ENCODE measurements at regions not wholly inside any gene's neighbourhood (a gene's known extent, or its start where the extent isn't known, plus 50 kb on each side); places are given as distances from the start of the nearest gene placed in this dataset.

- POLR2A ChIA-PET, result no interaction called here
- H3K4me3 ChIP-seq (ENCODE audit: low read depth, low read length), result no peak overlapping the region
- CTCF ChIA-PET, result no interaction called here
- TF ChIP-seq SP2 (tag by site-specific recombination; IDR thresholded peaks at IDR 0.05), result no peak
- TF ChIP-seq ZBTB6 (tag by site-specific recombination; IDR thresholded peaks at IDR 0.05), result no peak
- no peak for TF ChIP-seq ZNF37A (tag by site-specific recombination; IDR thresholded peaks at IDR 0.05)
- TF ChIP-seq, protein P1, sequence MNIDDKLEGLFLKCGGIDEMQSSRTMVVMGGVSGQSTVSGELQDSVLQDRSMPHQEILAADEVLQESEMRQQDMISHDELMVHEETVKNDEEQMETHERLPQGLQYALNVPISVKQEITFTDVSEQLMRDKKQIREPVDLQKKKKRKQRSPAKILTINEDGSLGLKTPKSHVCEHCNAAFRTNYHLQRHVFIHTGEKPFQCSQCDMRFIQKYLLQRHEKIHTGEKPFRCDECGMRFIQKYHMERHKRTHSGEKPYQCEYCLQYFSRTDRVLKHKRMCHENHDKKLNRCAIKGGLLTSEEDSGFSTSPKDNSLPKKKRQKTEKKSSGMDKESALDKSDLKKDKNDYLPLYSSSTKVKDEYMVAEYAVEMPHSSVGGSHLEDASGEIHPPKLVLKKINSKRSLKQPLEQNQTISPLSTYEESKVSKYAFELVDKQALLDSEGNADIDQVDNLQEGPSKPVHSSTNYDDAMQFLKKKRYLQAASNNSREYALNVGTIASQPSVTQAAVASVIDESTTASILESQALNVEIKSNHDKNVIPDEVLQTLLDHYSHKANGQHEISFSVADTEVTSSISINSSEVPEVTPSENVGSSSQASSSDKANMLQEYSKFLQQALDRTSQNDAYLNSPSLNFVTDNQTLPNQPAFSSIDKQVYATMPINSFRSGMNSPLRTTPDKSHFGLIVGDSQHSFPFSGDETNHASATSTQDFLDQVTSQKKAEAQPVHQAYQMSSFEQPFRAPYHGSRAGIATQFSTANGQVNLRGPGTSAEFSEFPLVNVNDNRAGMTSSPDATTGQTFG (tag by site-specific recombination; IDR thresholded peaks at IDR 0.05; ENCODE audit: borderline replicate concordance), result no peak
- no peak for TF ChIP-seq SCRT2 (tag by site-specific recombination; IDR thresholded peaks at IDR 0.05)
- TF ChIP-seq TSHZ1 (tag by site-specific recombination; IDR thresholded peaks at IDR 0.05; ENCODE audit: borderline replicate concordance), result no peak
- TF ChIP-seq ZNF221 (tag by site-specific recombination; IDR thresholded peaks at IDR 0.05; ENCODE audit: borderline replicate concordance), result no peak
- H3K9me3 ChIP-seq (ENCODE audit: control insufficient read depth, insufficient read depth, low read depth, low read length), result no peaks in the 10 kb centered on the region
- H3K27ac ChIP-seq (ENCODE audit: extremely low read depth, low read depth, low read length), result no peak overlapping the region
- no peaks in the 10 kb centered on the region for H3K4me1 ChIP-seq (ENCODE audit: control insufficient read depth, insufficient read depth, low read length)
- no peaks in the 10 kb centered on the region for H3K36me3 ChIP-seq (ENCODE audit: control insufficient read depth in 2 of 2, insufficient read depth in 1 of 2, low read length in 2 of 2)
Observed at GRCh38 chr13:89153941-89154340, 1482.8 kb downstream of the SLITRK5 start.

- CTCF ChIA-PET, result no interaction called here
- Histone ChIP-seq H3K36me3 (ENCODE audit: control insufficient read depth in 2 of 2, insufficient read depth in 1 of 2, low read length in 2 of 2) (no peaks in the 10 kb centered on the region), H3K9me3 (ENCODE audit: control insufficient read depth, insufficient read depth, low read depth, low read length) (no peaks in the 10 kb centered on the region), H3K4me3 (ENCODE audit: low read depth, low read length) (no peak overlapping the region), H3K4me1 (ENCODE audit: control insufficient read depth, insufficient read depth, low read length) (no peaks in the 10 kb centered on the region), H3K27ac (ENCODE audit: extremely low read depth, low read depth, low read length) (no peak overlapping the region)
- no peak for TF ChIP-seq ZNF335 (tag by site-specific recombination; conservative IDR thresholded peaks at IDR 0.05)
- TF ChIP-seq ZBTB7A (tag by site-specific recombination; IDR thresholded peaks at IDR 0.05; ENCODE audit: low read depth), result no peak
- no peak for TF ChIP-seq ZNF776 (tag by site-specific recombination; IDR thresholded peaks at IDR 0.05; ENCODE audit: borderline replicate concordance)
- POLR2A ChIA-PET, result no interaction called here
Observed at GRCh38 chr13:89163096-89163495, 1491.9 kb downstream of the SLITRK5 start.

GRCh38 chr13:89165685-89166084 lies 1494.5 kb downstream of the SLITRK5 start:
- no peak overlapping the region for H3K4me3 ChIP-seq (ENCODE audit: low read depth, low read length)
- H3K4me1 ChIP-seq (ENCODE audit: control insufficient read depth, insufficient read depth, low read length), result no peaks in the 10 kb centered on the region
- H3K36me3 ChIP-seq (ENCODE audit: control insufficient read depth in 2 of 2, insufficient read depth in 1 of 2, low read length in 2 of 2), result no peaks in the 10 kb centered on the region
- ChIA-PET POLR2A (no interaction called here), CTCF (interaction anchor here (0.7 kb wide), 1 partner anchor 1666 kb away, joined by 6 read pairs; no protein-coding TSS in a partner anchor)
- no peak overlapping the region for H3K27ac ChIP-seq (ENCODE audit: extremely low read depth, low read depth, low read length)
- no peaks in the 10 kb centered on the region for H3K9me3 ChIP-seq (ENCODE audit: control insufficient read depth, insufficient read depth, low read depth, low read length)
- TF ChIP-seq HOXA7 (CRISPR knock-in tag; IDR thresholded peaks at IDR 0.05; ENCODE audit: borderline replicate concordance) (no peak), ZNF561 (tag by site-specific recombination; IDR thresholded peaks at IDR 0.05; ENCODE audit: borderline replicate concordance) (no peak), ZNF423 (tag by site-specific recombination; IDR thresholded peaks at IDR 0.05) (no peak), ZNF645 (tag by site-specific recombination; IDR thresholded peaks at IDR 0.05) (no peak), PRDM2 (tag by site-specific recombination; IDR thresholded peaks at IDR 0.05; ENCODE audit: borderline replicate concordance) (no peak), YY1 (tag by site-specific recombination; IDR thresholded peaks at IDR 0.05) (no peak), OVOL3 (tag by site-specific recombination; IDR thresholded peaks at IDR 0.05) (no peak)

Measured in HEK293 (cell line).